T-helper 2 cell treated with Interferon-gamma antibody and Interleukin-4, amounts not matched to agents 5 μg/mL and 100 μg/mL, for 36 hours (primary cell): ENCODE measurements at regions not wholly inside any gene's neighbourhood (a gene's known extent, or its start where the extent isn't known, plus 50 kb on each side); places are given as distances from the start of the nearest gene placed in this dataset.
"Not testable (repeated sequence)": the region's sequence is repeated elsewhere in the genome, so short reads cannot be mapped to it uniquely, and the experiment has no call there.

Source experiments
- DNase-seq: peaks from one replicate; pipeline ENCODE4 v3.0.0; 2021; ENCODE audit warnings: low spot score
- H3K27ac Mint-ChIP-seq: one replicate; pipeline ENCODE4 v1.8.0; 2021; ENCODE audit warnings: mild to moderate bottlenecking, mixed read lengths
- H3K27me3 Mint-ChIP-seq: one replicate; pipeline ENCODE4 v1.8.0; 2021; ENCODE audit warnings: low read depth, mixed read lengths
- H3K36me3 Mint-ChIP-seq: one replicate; pipeline ENCODE4 v1.8.0; 2021; ENCODE audit warnings: low read depth, mixed read lengths
- H3K4me1 Mint-ChIP-seq: one replicate; pipeline ENCODE4 v1.8.0; 2021; ENCODE audit warnings: low read depth, mixed read lengths
- H3K4me3 Mint-ChIP-seq: one replicate; pipeline ENCODE4 v1.8.0; 2022; ENCODE audit warnings: mild to moderate bottlenecking, moderate library complexity, mixed read lengths
- H3K9me3 Mint-ChIP-seq: one replicate; pipeline ENCODE4 v1.8.0; 2021; ENCODE audit warnings: mixed read lengths

GRCh38 chr14:89660625-89661233 lies 243.7 kb upstream of the FOXN3 start:
- not testable (repeated sequence) for H3K27me3 Mint-ChIP-seq, DNase-seq, H3K27ac Mint-ChIP-seq, H3K4me1 Mint-ChIP-seq, H3K4me3 Mint-ChIP-seq, H3K36me3 Mint-ChIP-seq
- peaks cover 29% of the 10 kb centered on the region for H3K9me3 Mint-ChIP-seq

DNA sequence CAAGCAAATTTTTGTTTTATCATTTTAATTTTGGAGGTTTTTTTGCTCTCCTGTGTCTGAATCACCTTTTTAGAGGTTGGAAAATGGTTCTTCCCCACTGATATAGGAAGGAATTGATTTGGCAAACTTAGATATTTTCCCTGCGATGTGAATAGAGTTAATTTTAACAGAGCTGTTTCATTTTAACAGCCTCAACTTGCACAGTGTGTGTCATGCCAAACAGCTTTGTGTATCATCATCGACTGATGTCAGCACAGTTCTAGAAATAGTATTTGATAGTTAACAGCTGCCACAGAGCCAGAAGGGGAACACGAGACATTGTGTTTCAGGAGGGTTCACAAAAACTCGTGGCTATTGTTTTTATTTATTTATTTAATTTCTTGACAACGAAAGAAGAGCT lies 243.1 kb upstream of the FOXN3 start:
- H3K27ac Mint-ChIP-seq = no peak overlapping the region
- peaks cover 5% of the 10 kb centered on the region for H3K36me3 Mint-ChIP-seq
- H3K4me1 Mint-ChIP-seq = peaks cover 6% of the 10 kb centered on the region
- DNase-seq = no peak
- no peaks in the 10 kb centered on the region for H3K27me3 Mint-ChIP-seq
- H3K4me3 Mint-ChIP-seq = no peak overlapping the region
- H3K9me3 Mint-ChIP-seq = peaks cover 31% of the 10 kb centered on the region

GRCh38 chr14:89658977-89659670 lies 242.1 kb upstream of the FOXN3 start:
- H3K4me1 Mint-ChIP-seq = peaks cover 6% of the 10 kb centered on the region
- H3K27ac Mint-ChIP-seq = no peak overlapping the region

GRCh38 chr14:89657014-89657413 lies 240.0 kb upstream of the FOXN3 start:
- DNase-seq = no peak
- H3K9me3 Mint-ChIP-seq = peaks cover 17% of the 10 kb centered on the region
- H3K27me3 Mint-ChIP-seq = no peaks in the 10 kb centered on the region
- H3K4me3 Mint-ChIP-seq = no peak overlapping the region
- peaks cover 2% of the 10 kb centered on the region for H3K36me3 Mint-ChIP-seq
- H3K4me1 Mint-ChIP-seq = peaks cover 6% of the 10 kb centered on the region
- H3K27ac Mint-ChIP-seq = no peak overlapping the region

More at GRCh38 chr14:89658977-89659670, 242.1 kb upstream of the FOXN3 start:
- Mint-ChIP-seq H3K4me3 (no peak overlapping the region), H3K9me3 (peaks cover 23% of the 10 kb centered on the region), H3K27me3 (no peaks in the 10 kb centered on the region), H3K36me3 (peaks cover 3% of the 10 kb centered on the region)
- DNase-seq = no peak

- H3K36me3 Mint-ChIP-seq = peaks cover 2% of the 10 kb centered on the region
- no peak overlapping the region for H3K27ac Mint-ChIP-seq
- no peak overlapping the region for H3K4me3 Mint-ChIP-seq
- H3K27me3 Mint-ChIP-seq = no peaks in the 10 kb centered on the region
- DNase-seq = no peak
- H3K4me1 Mint-ChIP-seq = peaks cover 12% of the 10 kb centered on the region
- H3K9me3 Mint-ChIP-seq = peaks cover 17% of the 10 kb centered on the region
These were observed 238.0 kb upstream of the FOXN3 start for GRCh38 chr14:89654998-89655397.

DNA sequence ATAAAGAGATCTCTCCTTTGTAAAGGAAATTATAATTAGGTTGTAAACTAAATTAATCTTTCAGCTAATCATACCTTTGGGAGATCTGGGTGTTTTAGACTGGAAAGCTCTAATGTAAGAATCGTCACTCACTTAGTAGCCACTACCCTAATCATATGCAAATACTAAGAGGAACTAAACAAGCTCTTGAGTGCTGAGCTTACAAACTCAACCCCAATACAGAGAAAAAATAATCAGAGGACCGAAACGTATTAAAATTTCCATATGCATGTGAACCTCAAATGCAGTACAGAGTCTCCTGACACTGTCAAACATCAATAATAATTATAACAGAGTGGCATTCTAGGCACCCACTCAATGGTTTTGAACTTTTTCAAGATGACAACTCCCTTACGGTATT lies 235.3 kb upstream of the FOXN3 start:
- H3K9me3 Mint-ChIP-seq = peaks cover 17% of the 10 kb centered on the region

GRCh38 chr14:89651805-89652204 lies 234.8 kb upstream of the FOXN3 start:
- H3K36me3 Mint-ChIP-seq = no peaks in the 10 kb centered on the region
- H3K27me3 Mint-ChIP-seq = no peaks in the 10 kb centered on the region
- DNase-seq = no peak
- no peak overlapping the region for H3K4me3 Mint-ChIP-seq
- peaks cover 12% of the 10 kb centered on the region for H3K9me3 Mint-ChIP-seq
- H3K27ac Mint-ChIP-seq = no peak overlapping the region
- peaks cover 17% of the 10 kb centered on the region for H3K4me1 Mint-ChIP-seq

More for the DNA sequence above, 235.3 kb upstream of the FOXN3 start:
- Mint-ChIP-seq H3K4me1 (peaks cover 20% of the 10 kb centered on the region), H3K27me3 (no peaks in the 10 kb centered on the region), H3K36me3 (peaks cover 2% of the 10 kb centered on the region), H3K4me3 (no peak overlapping the region), H3K27ac (no peak overlapping the region)
- DNase-seq = no peak

DNA sequence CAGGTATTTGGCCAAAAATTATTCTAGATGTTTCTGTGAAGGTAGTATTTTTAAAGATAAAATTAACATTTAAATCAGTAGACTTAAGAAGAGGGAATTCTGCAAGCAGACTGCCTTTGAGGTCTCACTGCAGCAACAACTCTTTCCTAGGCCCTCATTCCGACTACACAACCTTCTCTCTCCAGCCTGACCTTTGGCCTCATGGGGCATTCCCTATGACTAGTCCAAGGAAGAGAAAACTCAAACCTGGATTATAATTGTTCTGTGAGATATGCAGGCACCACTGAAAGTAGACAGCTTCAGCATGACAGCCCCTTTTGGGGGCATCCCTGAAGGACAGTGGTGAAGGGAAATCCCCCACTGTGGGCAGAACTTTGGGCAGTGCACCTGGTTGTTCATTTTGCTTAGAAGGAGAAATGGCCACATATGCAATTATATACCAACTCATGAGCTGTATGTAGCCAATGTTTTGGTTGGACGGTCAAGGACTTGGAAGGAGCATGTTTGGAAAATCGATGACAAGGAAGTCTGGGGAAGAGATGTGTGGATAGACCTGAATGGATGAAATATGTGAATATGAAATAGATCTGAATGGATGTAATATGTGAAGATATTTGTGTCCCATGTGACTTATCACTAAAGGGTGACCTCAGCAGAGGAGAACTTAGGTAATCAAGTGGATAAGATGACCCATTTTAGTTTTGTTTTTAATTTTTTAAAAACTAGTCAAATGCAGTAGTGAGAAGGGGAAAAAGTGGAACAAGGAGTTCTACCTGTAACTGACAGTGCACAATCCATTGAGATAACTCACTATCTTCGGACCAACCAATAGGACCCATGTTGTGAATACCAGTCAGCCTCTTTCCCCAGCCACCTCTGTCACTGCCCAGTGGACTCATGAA lies 233.3 kb upstream of the FOXN3 start:
- no peak for DNase-seq
- Mint-ChIP-seq H3K4me3 (no peak overlapping the region), H3K27me3 (no peaks in the 10 kb centered on the region), H3K27ac (no peak overlapping the region), H3K4me1 (peaks cover 17% of the 10 kb centered on the region), H3K9me3 (peaks cover 6% of the 10 kb centered on the region), H3K36me3 (no peaks in the 10 kb centered on the region)

GRCh38 chr14:89649451-89650075 lies 232.5 kb upstream of the FOXN3 start:
- Mint-ChIP-seq H3K9me3 (peaks cover 5% of the 10 kb centered on the region), H3K4me1 (peaks cover 17% of the 10 kb centered on the region), H3K36me3 (no peaks in the 10 kb centered on the region), H3K4me3 (peak overlapping the region; percentile 31), H3K27me3 (no peaks in the 10 kb centered on the region), H3K27ac (peak overlapping the region; percentile 37)
- no peak for DNase-seq

GRCh38 chr14:89648924-89649323 lies 231.9 kb upstream of the FOXN3 start:
- Mint-ChIP-seq H3K36me3 (peaks cover 2% of the 10 kb centered on the region), H3K9me3 (peaks cover 11% of the 10 kb centered on the region), H3K4me1 (peaks cover 21% of the 10 kb centered on the region), H3K27me3 (no peaks in the 10 kb centered on the region), H3K4me3 (no peak overlapping the region), H3K27ac (peak overlapping the region; percentile 33)
- no peak for DNase-seq

GRCh38 chr14:89648510-89648909 lies 231.5 kb upstream of the FOXN3 start:
- peaks cover 22% of the 10 kb centered on the region for H3K4me1 Mint-ChIP-seq
- H3K4me3 Mint-ChIP-seq = no peak overlapping the region
- H3K27ac Mint-ChIP-seq = peak overlapping the region; percentile 33
- peaks cover 4% of the 10 kb centered on the region for H3K36me3 Mint-ChIP-seq
- peaks cover 12% of the 10 kb centered on the region for H3K9me3 Mint-ChIP-seq
- DNase-seq = no peak
- no peaks in the 10 kb centered on the region for H3K27me3 Mint-ChIP-seq

DNA sequence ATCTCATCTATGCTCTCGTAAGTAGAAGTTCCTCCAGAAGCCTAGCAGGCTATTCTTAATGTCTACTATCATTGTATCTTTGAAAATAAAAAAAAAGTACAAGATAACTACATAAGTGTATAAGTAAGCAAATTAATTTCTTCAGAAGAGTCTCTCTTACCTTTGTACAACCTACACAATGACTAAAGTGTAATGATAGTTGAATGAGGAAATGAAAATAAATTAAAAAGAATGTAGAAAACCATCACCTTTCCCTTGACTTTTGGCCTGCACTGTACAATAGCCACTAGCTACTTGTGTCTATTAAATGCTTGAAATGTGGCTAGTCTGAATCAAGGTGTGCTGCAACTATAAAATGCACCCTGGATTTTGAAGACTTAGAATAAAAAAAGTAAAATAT lies 229.9 kb upstream of the FOXN3 start:
- H3K4me1 Mint-ChIP-seq = peaks cover 32% of the 10 kb centered on the region
- H3K36me3 Mint-ChIP-seq = peaks cover 12% of the 10 kb centered on the region
- DNase-seq = no peak
- H3K4me3 Mint-ChIP-seq = no peak overlapping the region
- H3K9me3 Mint-ChIP-seq = peaks cover 14% of the 10 kb centered on the region
- H3K27ac Mint-ChIP-seq = no peak overlapping the region
- no peaks in the 10 kb centered on the region for H3K27me3 Mint-ChIP-seq

DNA sequence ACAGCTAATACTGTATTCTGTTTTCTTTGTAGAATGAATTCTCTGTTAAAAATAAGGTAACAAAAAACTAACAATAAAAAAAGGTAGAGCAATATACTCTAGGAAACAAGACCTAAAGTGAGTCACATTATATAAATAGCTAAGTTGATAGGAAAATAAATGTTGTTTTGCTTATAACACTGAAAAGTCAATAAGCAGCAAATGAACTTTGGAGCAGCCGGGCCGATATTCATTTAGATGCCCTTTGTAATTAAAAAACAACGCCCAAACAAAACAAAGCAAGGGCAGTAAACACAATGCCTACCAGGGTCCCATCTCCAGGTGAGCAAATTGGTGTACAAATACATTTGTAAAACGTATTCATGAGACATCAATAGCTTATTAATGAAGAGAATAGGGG lies 227.6 kb upstream of the FOXN3 start:
- Mint-ChIP-seq H3K4me3 (no peak overlapping the region), H3K27ac (no peak overlapping the region), H3K4me1 (peaks cover 46% of the 10 kb centered on the region)

More for the DNA sequence above, 227.6 kb upstream of the FOXN3 start:
- Mint-ChIP-seq H3K27me3 (no peaks in the 10 kb centered on the region), H3K9me3 (peaks cover 20% of the 10 kb centered on the region), H3K36me3 (peaks cover 22% of the 10 kb centered on the region)
- no peak for DNase-seq
